PC-9 (cell line): ENCODE measurements at regions not wholly inside any gene's neighbourhood (a gene's known extent, or its start where the extent isn't known, plus 50 kb on each side); places are given as distances from the start of the nearest gene placed in this dataset.

Experiments used
- EZH2 ChIP-seq: fragments of 200-600 bp; sonication (generic); IDR thresholded peaks from 2 replicates; pipeline ENCODE4 v1.8.0; 2017; ENCODE audit warnings: antibody characterized with exemption, low read depth
- TF ChIP-seq, protein P1 (sequence below): fragments of 200-600 bp; sonication (generic); conservative IDR thresholded peaks from 2 replicates; pipeline ENCODE4 v1.6.1; 2017; ENCODE audit warnings: mixed run types, antibody characterized with exemption, mild to moderate bottlenecking, moderate library complexity

GRCh38 chr2:236366049-236366387, 101.8 kb upstream of the ASB18 start:
- TF ChIP-seq, protein P1, sequence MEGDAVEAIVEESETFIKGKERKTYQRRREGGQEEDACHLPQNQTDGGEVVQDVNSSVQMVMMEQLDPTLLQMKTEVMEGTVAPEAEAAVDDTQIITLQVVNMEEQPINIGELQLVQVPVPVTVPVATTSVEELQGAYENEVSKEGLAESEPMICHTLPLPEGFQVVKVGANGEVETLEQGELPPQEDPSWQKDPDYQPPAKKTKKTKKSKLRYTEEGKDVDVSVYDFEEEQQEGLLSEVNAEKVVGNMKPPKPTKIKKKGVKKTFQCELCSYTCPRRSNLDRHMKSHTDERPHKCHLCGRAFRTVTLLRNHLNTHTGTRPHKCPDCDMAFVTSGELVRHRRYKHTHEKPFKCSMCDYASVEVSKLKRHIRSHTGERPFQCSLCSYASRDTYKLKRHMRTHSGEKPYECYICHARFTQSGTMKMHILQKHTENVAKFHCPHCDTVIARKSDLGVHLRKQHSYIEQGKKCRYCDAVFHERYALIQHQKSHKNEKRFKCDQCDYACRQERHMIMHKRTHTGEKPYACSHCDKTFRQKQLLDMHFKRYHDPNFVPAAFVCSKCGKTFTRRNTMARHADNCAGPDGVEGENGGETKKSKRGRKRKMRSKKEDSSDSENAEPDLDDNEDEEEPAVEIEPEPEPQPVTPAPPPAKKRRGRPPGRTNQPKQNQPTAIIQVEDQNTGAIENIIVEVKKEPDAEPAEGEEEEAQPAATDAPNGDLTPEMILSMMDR = no peak
- TF ChIP-seq EZH2 = no peak
